Activated CD8-positive, alpha-beta memory T cell treated with anti-CD3 and anti-CD28 coated beads for 1 hour (primary cell): ENCODE measurements at regions not wholly inside any gene's neighbourhood (a gene's known extent, or its start where the extent isn't known, plus 50 kb on each side); places are given as distances from the start of the nearest gene placed in this dataset.
"Not testable (repeated sequence)": the region's sequence is repeated elsewhere in the genome, so short reads cannot be mapped to it uniquely, and the experiment has no call there.

Experiments
- DNase-seq, 2 donors: peaks; one replicate each; pipeline ENCODE4 v3.0.0-alpha.2; 2020; ENCODE audit warnings: low read depth in 1 of 2; ENCODE audit errors: extremely low read depth in 1 of 2

- DNase-seq: no peak
Observed at GRCh38 chr12:75874441-75874840, 157.1 kb downstream of the PHLDA1 start.

- no peak for DNase-seq
Observed at GRCh38 chr12:75872762-75873161, 158.8 kb downstream of the PHLDA1 start.

GRCh38 chr12:75870878-75871277 is 160.7 kb downstream of the PHLDA1 start:
- no peak for DNase-seq

GRCh38 chr12:75868501-75868900 is 163.1 kb downstream of the PHLDA1 start:
- no peak for DNase-seq

- no peak for DNase-seq
Observed at GRCh38 chr12:75865315-75865714, 166.3 kb downstream of the PHLDA1 start.

- DNase-seq: no peak
Observed at GRCh38 chr12:75864161-75864560, 167.4 kb downstream of the PHLDA1 start.

GRCh38 chr12:75863533-75863932 is 168.0 kb downstream of the PHLDA1 start:
- no peak for DNase-seq

- no peak for DNase-seq
Observed at GRCh38 chr12:75862692-75863471, 168.7 kb downstream of the PHLDA1 start.

GRCh38 chr12:75859868-75860267 is 171.7 kb downstream of the PHLDA1 start:
- no peak for DNase-seq

GRCh38 chr12:75856235-75856634 is 175.3 kb downstream of the PHLDA1 start:
- no peak for DNase-seq

- no peak for DNase-seq
Observed at GRCh38 chr12:75855360-75855759, 176.2 kb downstream of the PHLDA1 start.

GRCh38 chr12:75854681-75855309 is 176.8 kb downstream of the PHLDA1 start:
- DNase-seq: no peak

GRCh38 chr12:75854137-75854536 is 177.4 kb downstream of the PHLDA1 start:
- not testable (repeated sequence) for DNase-seq

GRCh38 chr12:75853626-75854025 is 177.9 kb downstream of the PHLDA1 start:
- DNase-seq: no peak

- DNase-seq: no peak
Observed at GRCh38 chr12:75852956-75853355, 178.6 kb downstream of the PHLDA1 start.

- no peak for DNase-seq
Observed at GRCh38 chr12:75852143-75852542, 179.4 kb downstream of the PHLDA1 start.

- DNase-seq: no peak
Observed at GRCh38 chr12:75850721-75851462, 180.7 kb downstream of the PHLDA1 start.

- DNase-seq: no peak
Observed at GRCh38 chr12:75848961-75849360, 182.6 kb downstream of the PHLDA1 start.

- DNase-seq: no peak
Observed at GRCh38 chr12:75848431-75848925, 183.1 kb downstream of the PHLDA1 start.

GRCh38 chr12:75846102-75846501 is 185.5 kb downstream of the PHLDA1 start:
- DNase-seq: no peak

GRCh38 chr12:75844985-75845384 is 186.6 kb downstream of the PHLDA1 start:
- no peak for DNase-seq
